ENCODE measurements at regions not wholly inside any gene's neighbourhood (a gene's known extent, or its start where the extent isn't known, plus 50 kb on each side); places are given as distances from the start of the nearest gene placed in this dataset.

- H3K9me3 ChIP-seq (ENCODE audit: severe bottlenecking), result no peaks in the 10 kb centered on the region
- peaks cover 45% of the 10 kb centered on the region for H3K36me3 ChIP-seq (ENCODE audit: low read depth)
- H3K4me3 ChIP-seq (ENCODE audit: severe bottlenecking), result no peak overlapping the region
- TF ChIP-seq CTCF (IDR thresholded peaks at IDR 0.05; ENCODE audit: poor library complexity, severe bottlenecking), result no peak
- H3K27me3 ChIP-seq (ENCODE audit: insufficient read depth, poor library complexity, severe bottlenecking), result no peaks in the 10 kb centered on the region
- DNase-seq (ENCODE audit: low spot score) (no peak), ATAC-seq (ENCODE audit: low read depth) (no peak)
- H3K27ac ChIP-seq (ENCODE audit: poor library complexity, severe bottlenecking), result no peak overlapping the region
- peaks cover 5% of the 10 kb centered on the region for H3K4me1 ChIP-seq (ENCODE audit: insufficient read depth, poor library complexity, severe bottlenecking)
These were observed 123.4 kb upstream of the ZNF746 start for GRCh38 chr7:149620961-149621360.

- Histone ChIP-seq H3K4me1 (ENCODE audit: insufficient read depth, poor library complexity, severe bottlenecking) (no peaks in the 10 kb centered on the region), H3K27me3 (ENCODE audit: insufficient read depth, poor library complexity, severe bottlenecking) (no peaks in the 10 kb centered on the region), H3K27ac (ENCODE audit: poor library complexity, severe bottlenecking) (no peak overlapping the region), H3K36me3 (ENCODE audit: low read depth) (peaks cover 75% of the 10 kb centered on the region), H3K4me3 (ENCODE audit: severe bottlenecking) (no peak overlapping the region), H3K9me3 (ENCODE audit: severe bottlenecking) (no peaks in the 10 kb centered on the region)
- no peak for DNase-seq (ENCODE audit: low spot score)
- TF ChIP-seq CTCF (IDR thresholded peaks at IDR 0.05; ENCODE audit: poor library complexity, severe bottlenecking), result no peak
- no peak for ATAC-seq (ENCODE audit: low read depth)
These were observed 119.3 kb upstream of the ZNF746 start for GRCh38 chr7:149616898-149617297.

GRCh38 chr7:149615690-149616270 is 118.2 kb upstream of the ZNF746 start:
- Histone ChIP-seq H3K27me3 (ENCODE audit: insufficient read depth, poor library complexity, severe bottlenecking) (no peaks in the 10 kb centered on the region), H3K4me1 (ENCODE audit: insufficient read depth, poor library complexity, severe bottlenecking) (no peaks in the 10 kb centered on the region), H3K27ac (ENCODE audit: poor library complexity, severe bottlenecking) (no peak overlapping the region), H3K36me3 (ENCODE audit: low read depth) (peaks cover 82% of the 10 kb centered on the region), H3K9me3 (ENCODE audit: severe bottlenecking) (no peaks in the 10 kb centered on the region), H3K4me3 (ENCODE audit: severe bottlenecking) (no peak overlapping the region)
- DNase-seq (ENCODE audit: low spot score), result no peak
- no peak for TF ChIP-seq CTCF (IDR thresholded peaks at IDR 0.05; ENCODE audit: poor library complexity, severe bottlenecking)
- no peak for ATAC-seq (ENCODE audit: low read depth)

- ATAC-seq (ENCODE audit: low read depth) (no peak), DNase-seq (ENCODE audit: low spot score) (no peak)
- Histone ChIP-seq H3K27ac (ENCODE audit: poor library complexity, severe bottlenecking) (no peak overlapping the region), H3K4me1 (ENCODE audit: insufficient read depth, poor library complexity, severe bottlenecking) (no peaks in the 10 kb centered on the region), H3K36me3 (ENCODE audit: low read depth) (peaks cover 61% of the 10 kb centered on the region), H3K9me3 (ENCODE audit: severe bottlenecking) (no peaks in the 10 kb centered on the region), H3K27me3 (ENCODE audit: insufficient read depth, poor library complexity, severe bottlenecking) (no peaks in the 10 kb centered on the region), H3K4me3 (ENCODE audit: severe bottlenecking) (no peak overlapping the region)
- no peak for TF ChIP-seq CTCF (IDR thresholded peaks at IDR 0.05; ENCODE audit: poor library complexity, severe bottlenecking)
These were observed 112.9 kb upstream of the ZNF746 start for GRCh38 chr7:149610441-149611011.

- H3K9me3 ChIP-seq (ENCODE audit: severe bottlenecking), result no peaks in the 10 kb centered on the region
- DNase-seq (ENCODE audit: low spot score), result no peak
- H3K4me3 ChIP-seq (ENCODE audit: severe bottlenecking), result no peak overlapping the region
- peaks cover 54% of the 10 kb centered on the region for H3K36me3 ChIP-seq (ENCODE audit: low read depth)
- H3K27ac ChIP-seq (ENCODE audit: poor library complexity, severe bottlenecking), result no peak overlapping the region
- no peaks in the 10 kb centered on the region for H3K27me3 ChIP-seq (ENCODE audit: insufficient read depth, poor library complexity, severe bottlenecking)
- no peak for ATAC-seq (ENCODE audit: low read depth)
- no peaks in the 10 kb centered on the region for H3K4me1 ChIP-seq (ENCODE audit: insufficient read depth, poor library complexity, severe bottlenecking)
- no peak for TF ChIP-seq CTCF (IDR thresholded peaks at IDR 0.05; ENCODE audit: poor library complexity, severe bottlenecking)
These were observed 110.6 kb upstream of the ZNF746 start for GRCh38 chr7:149608168-149608567.

Data from RWPE2 (cell line).